Esophagus squamous epithelium (tissue), 5 donors: ENCODE measurements at regions not wholly inside any gene's neighbourhood (a gene's known extent, or its start where the extent isn't known, plus 50 kb on each side); places are given as distances from the start of the nearest gene placed in this dataset.

ENCODE experiments used
- DNase-seq: peaks from one replicate; lab custom pipeline; 2025; lab: John Stamatoyannopoulos, UW
- H3K27ac ChIP-seq, 4 donors: fragments of 200-600 bp; sonication (generic); one replicate each; pipeline ENCODE4 v1.5.1; 2016 to 2019; ENCODE audit warnings: mild to moderate bottlenecking in 1 of 4
- H3K27me3 ChIP-seq, 4 donors: fragments of 200-600 bp; sonication (generic); 1 replicate in 3 of 4; 2 replicates in 1 of 4; pipeline versions ENCODE4 v1.5.1 to v1.6.0; 2017 to 2021; ENCODE audit warnings: antibody characterized with exemption in 1 of 4
- H3K36me3 ChIP-seq, 3 donors: fragments of 200-600 bp; sonication (generic); one replicate each; pipeline ENCODE4 v1.5.1; 2016 to 2019
- H3K4me1 ChIP-seq, 3 donors: fragments of 200-600 bp; sonication (generic); one replicate each; pipeline ENCODE4 v1.5.1; 2017 to 2019
- H3K4me3 ChIP-seq, 4 donors: fragments of 200-600 bp; sonication (generic); 1 replicate in 3 of 4; 2 replicates in 1 of 4; pipeline ENCODE4 v1.5.1; 2016 to 2019; ENCODE audit warnings: mild to moderate bottlenecking in 2 of 4, moderate library complexity in 1 of 4
- H3K9me3 ChIP-seq, 3 donors: fragments of 200-600 bp; sonication (generic); one replicate each; pipeline ENCODE4 v1.5.1; 2016 to 2019
- CTCF ChIP-seq, 6 experiments: fragments of 450-650 bp in 4 of 6; fragments of 200-600 bp in 2 of 6; sonication (generic) in 2 of 6; IDR thresholded peaks; one replicate each; pipeline ENCODE4 v1.5.1; 2016 to 2019; ENCODE audit warnings: antibody characterized with exemption in 6 of 6, mild to moderate bottlenecking in 4 of 6, moderate library complexity in 4 of 6
- POLR2A ChIP-seq, 4 donors: fragments of 450-650 bp; IDR thresholded peaks; one replicate each; pipeline ENCODE4 v1.6.1; 2017; ENCODE audit warnings: antibody characterized with exemption in 4 of 4, mild to moderate bottlenecking in 4 of 4, moderate library complexity in 3 of 4
- WGBS, 2 donors: methylation state at CpG; one replicate each; pipeline ENCODE4 v1.1.5; 2018; 5-methylcytosine and 5-hydroxymethylcytosine counted together
- intact Hi-C: fragments of 100-400 bp; cut with DNase I; formaldehyde crosslinking; loops from one replicate; pipeline ENCODE4 v1.15.0; 2022
- donor health status: DM: yes; HTN: yes; CAD: no.

GRCh38 chr10:111208951-111209350 is 132.1 kb downstream of the ADRA2A start:
- intact Hi-C loops, result no loop called here
- 63 to 67% methylated on average over 1 to 3 of the region's 3 CpGs for WGBS, 2 donors

GRCh38 chr10:111209692-111210091 is 132.9 kb downstream of the ADRA2A start:
- H3K27ac ChIP-seq, result no peak overlapping the region
- H3K36me3 ChIP-seq, result no peaks in the 10 kb centered on the region
- no peak overlapping the region for H3K4me3 ChIP-seq
- H3K4me1 ChIP-seq, result no peaks in the 10 kb centered on the region
- no peaks in the 10 kb centered on the region for H3K27me3 ChIP-seq
- WGBS, 2 donors, result 58 to 65% methylated on average over 5 of the region's 5 CpGs
- no peaks in the 10 kb centered on the region for H3K9me3 ChIP-seq
- no peak for DNase-seq
- TF ChIP-seq POLR2A (IDR thresholded peaks at IDR 0.05) (no peak), CTCF (IDR thresholded peaks at IDR 0.05) (no peak)
- intact Hi-C loops, result no loop called here

More at GRCh38 chr10:111208951-111209350, 132.1 kb downstream of the ADRA2A start:
- H3K4me3 ChIP-seq, result no peak overlapping the region
- no peak for DNase-seq
- no peaks in the 10 kb centered on the region for H3K36me3 ChIP-seq
- no peak for TF ChIP-seq CTCF (IDR thresholded peaks at IDR 0.05)
- TF ChIP-seq POLR2A (IDR thresholded peaks at IDR 0.05), result no peak
- H3K27me3 ChIP-seq, result no peaks in the 10 kb centered on the region
- no peaks in the 10 kb centered on the region for H3K9me3 ChIP-seq
- H3K27ac ChIP-seq, result no peak overlapping the region
- H3K4me1 ChIP-seq, result no peaks in the 10 kb centered on the region

- no peak overlapping the region for H3K4me3 ChIP-seq
- no peaks in the 10 kb centered on the region for H3K27me3 ChIP-seq
- no peak overlapping the region for H3K27ac ChIP-seq
- no peak for DNase-seq
- H3K4me1 ChIP-seq, result no peaks in the 10 kb centered on the region
- H3K36me3 ChIP-seq, result no peaks in the 10 kb centered on the region
- TF ChIP-seq POLR2A (IDR thresholded peaks at IDR 0.05) (no peak), CTCF (IDR thresholded peaks at IDR 0.05) (no peak)
- 46 to 81% methylated on average over 3 of the region's 3 CpGs for WGBS, 2 donors
- H3K9me3 ChIP-seq, result no peaks in the 10 kb centered on the region
- intact Hi-C loops, result no loop called here
Measured at GRCh38 chr10:111211241-111211640, 134.4 kb downstream of the ADRA2A start.

GRCh38 chr10:111211706-111212105 is 134.9 kb downstream of the ADRA2A start:
- no peak for TF ChIP-seq POLR2A (IDR thresholded peaks at IDR 0.05)
- no peak for TF ChIP-seq CTCF (IDR thresholded peaks at IDR 0.05)
- 26 to 61% methylated on average over 3 of the region's 3 CpGs for WGBS, 2 donors
- no peak for DNase-seq
- H3K9me3 ChIP-seq, result no peaks in the 10 kb centered on the region
- no peaks in the 10 kb centered on the region for H3K36me3 ChIP-seq
- no peaks in the 10 kb centered on the region for H3K4me1 ChIP-seq
- intact Hi-C loops, result no loop called here
- H3K27me3 ChIP-seq, result no peaks in the 10 kb centered on the region
- H3K27ac ChIP-seq, result no peak overlapping the region
- no peak overlapping the region for H3K4me3 ChIP-seq

GRCh38 chr10:111221682-111222480 is 145.1 kb downstream of the ADRA2A start:
- Histone ChIP-seq H3K9me3 (no peaks in the 10 kb centered on the region), H3K27ac (no peak overlapping the region), H3K36me3 (no peaks in the 10 kb centered on the region), H3K4me1 (no peaks in the 10 kb centered on the region), H3K27me3 (peaks cover 0 to 17% (median 0%) of the 10 kb centered on the region in 4 donors), H3K4me3 (no peak overlapping the region)
- no peak for DNase-seq
- intact Hi-C loops, result no loop called here
- TF ChIP-seq POLR2A (IDR thresholded peaks at IDR 0.05) (no peak), CTCF (IDR thresholded peaks at IDR 0.05) (no peak)
- 71 to 74% methylated on average over 10 of the region's 10 CpGs for WGBS, 2 donors
